ENCODE measurements at regions not wholly inside any gene's neighbourhood (a gene's known extent, or its start where the extent isn't known, plus 50 kb on each side); places are given as distances from the start of the nearest gene placed in this dataset.

DNA sequence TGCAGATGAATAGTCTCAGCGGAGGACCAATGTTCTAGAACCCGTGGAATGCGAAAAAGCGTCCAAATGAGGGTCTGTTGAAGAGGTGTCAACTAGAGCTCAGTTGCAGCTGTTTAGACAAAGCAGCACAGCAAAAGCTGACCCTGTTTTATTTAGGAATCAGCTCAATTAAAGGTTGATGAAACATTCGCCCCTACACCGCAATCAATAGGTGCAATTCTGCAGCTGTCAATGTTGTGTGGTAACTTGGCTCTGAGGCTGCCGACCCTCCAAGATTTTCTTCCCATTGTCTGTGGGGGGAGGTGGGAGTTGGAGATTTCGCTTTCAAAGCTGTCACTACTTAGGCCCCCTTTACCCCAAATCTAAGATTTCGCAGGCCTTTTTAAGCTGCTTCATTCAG lies 330.0 kb downstream of the ETAA1 start (continued):
- TF ChIP-seq, protein P1, sequence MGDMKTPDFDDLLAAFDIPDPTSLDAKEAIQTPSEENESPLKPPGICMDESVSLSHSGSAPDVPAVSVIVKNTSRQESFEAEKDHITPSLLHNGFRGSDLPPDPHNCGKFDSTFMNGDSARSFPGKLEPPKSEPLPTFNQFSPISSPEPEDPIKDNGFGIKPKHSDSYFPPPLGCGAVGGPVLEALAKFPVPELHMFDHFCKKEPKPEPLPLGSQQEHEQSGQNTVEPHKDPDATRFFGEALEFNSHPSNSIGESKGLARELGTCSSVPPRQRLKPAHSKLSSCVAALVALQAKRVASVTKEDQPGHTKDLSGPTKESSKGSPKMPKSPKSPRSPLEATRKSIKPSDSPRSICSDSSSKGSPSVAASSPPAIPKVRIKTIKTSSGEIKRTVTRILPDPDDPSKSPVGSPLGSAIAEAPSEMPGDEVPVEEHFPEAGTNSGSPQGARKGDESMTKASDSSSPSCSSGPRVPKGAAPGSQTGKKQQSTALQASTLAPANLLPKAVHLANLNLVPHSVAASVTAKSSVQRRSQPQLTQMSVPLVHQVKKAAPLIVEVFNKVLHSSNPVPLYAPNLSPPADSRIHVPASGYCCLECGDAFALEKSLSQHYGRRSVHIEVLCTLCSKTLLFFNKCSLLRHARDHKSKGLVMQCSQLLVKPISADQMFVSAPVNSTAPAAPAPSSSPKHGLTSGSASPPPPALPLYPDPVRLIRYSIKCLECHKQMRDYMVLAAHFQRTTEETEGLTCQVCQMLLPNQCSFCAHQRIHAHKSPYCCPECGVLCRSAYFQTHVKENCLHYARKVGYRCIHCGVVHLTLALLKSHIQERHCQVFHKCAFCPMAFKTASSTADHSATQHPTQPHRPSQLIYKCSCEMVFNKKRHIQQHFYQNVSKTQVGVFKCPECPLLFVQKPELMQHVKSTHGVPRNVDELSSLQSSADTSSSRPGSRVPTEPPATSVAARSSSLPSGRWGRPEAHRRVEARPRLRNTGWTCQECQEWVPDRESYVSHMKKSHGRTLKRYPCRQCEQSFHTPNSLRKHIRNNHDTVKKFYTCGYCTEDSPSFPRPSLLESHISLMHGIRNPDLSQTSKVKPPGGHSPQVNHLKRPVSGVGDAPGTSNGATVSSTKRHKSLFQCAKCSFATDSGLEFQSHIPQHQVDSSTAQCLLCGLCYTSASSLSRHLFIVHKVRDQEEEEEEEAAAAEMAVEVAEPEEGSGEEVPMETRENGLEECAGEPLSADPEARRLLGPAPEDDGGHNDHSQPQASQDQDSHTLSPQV (IDR thresholded peaks at IDR 0.05): no peak
- TF ChIP-seq, protein P2, sequence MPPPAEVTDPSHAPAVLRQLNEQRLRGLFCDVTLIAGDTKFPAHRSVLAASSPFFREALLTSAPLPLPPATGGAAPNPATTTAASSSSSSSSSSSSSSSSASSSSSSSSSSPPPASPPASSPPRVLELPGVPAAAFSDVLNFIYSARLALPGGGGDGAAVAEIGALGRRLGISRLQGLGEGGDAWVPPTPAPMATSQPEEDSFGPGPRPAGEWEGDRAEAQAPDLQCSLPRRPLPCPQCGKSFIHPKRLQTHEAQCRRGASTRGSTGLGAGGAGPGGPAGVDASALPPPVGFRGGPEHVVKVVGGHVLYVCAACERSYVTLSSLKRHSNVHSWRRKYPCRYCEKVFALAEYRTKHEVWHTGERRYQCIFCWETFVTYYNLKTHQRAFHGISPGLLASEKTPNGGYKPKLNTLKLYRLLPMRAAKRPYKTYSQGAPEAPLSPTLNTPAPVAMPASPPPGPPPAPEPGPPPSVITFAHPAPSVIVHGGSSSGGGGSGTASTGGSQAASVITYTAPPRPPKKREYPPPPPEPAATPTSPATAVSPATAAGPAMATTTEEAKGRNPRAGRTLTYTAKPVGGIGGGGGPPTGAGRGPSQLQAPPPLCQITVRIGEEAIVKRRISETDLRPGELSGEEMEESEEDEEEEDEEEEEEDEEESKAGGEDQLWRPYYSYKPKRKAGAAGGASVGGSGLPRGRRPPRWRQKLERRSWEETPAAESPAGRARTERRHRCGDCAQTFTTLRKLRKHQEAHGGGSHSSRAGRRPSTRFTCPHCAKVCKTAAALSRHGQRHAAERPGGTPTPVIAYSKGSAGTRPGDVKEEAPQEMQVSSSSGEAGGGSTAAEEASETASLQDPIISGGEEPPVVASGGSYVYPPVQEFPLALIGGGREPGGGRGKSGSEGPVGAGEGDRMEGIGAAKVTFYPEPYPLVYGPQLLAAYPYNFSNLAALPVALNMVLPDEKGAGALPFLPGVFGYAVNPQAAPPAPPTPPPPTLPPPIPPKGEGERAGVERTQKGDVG (CRISPR knock-in tag; IDR thresholded peaks at IDR 0.05): no peak

DNA sequence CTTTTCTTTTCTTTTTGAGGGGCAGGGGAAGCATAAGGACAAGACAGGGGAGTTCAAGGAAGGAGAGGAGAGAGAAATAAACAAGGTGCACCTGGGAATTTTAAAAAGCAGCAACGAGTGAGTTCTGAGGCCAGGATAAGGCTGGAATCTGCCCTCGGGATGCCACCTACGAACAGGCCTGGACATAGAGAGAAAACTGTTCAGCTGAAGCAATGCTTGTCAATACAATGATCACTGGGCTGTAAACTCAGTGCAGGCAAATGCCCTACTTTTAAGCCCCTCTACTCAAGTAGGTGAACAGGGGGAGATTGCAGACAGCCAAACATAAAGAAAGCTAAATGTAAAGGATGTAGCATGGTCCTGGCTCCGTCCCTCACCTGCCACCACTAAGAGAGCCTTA lies 330.5 kb downstream of the ETAA1 start:
- FAIRE-seq: no peak
- 2% methylated on average over 4 of the region's 4 CpGs for WGBS (ENCODE audit: insufficient coverage, insufficient replicate concordance, low lambda C conversion rate, missing lambda C conversion rate)

More for the DNA sequence above, 330.5 kb downstream of the ETAA1 start:
- H3K27me3 ChIP-seq (replicated peaks in 1 of 2; ENCODE audit: control insufficient read depth in 2 of 2, insufficient read depth in 2 of 2, low read length in 1 of 2): 0 out of 4 replicates have a peak, but pooled peaks cover 0 to 2% of the 10 kb centered on the region in 2 experiments
- in situ Hi-C loops (cut with MboI): no loop called here
- H3K9me3 ChIP-seq (replicated peaks; ENCODE audit: control insufficient read depth, insufficient read depth, low read length): no peaks in the 10 kb centered on the region
- no peak overlapping the region for H2AFZ ChIP-seq (ENCODE audit: control insufficient read depth, low read depth, low read length)
- no peaks in the 10 kb centered on the region for H3K4me1 ChIP-seq (ENCODE audit: control insufficient read depth, insufficient read depth, low read length)
- ChIA-PET RAD21 (ENCODE audit: unreplicated experiment) (no interaction called here), POLR2A (no interaction called here), CTCF (no interaction called here), SMC1A (ENCODE audit: uncharacterized antibody, unreplicated experiment) (interaction anchor here (1.0 kb wide), 1 partner anchor 304 kb away, joined by 4 read pairs; no protein-coding TSS in a partner anchor)
- H3K79me2 ChIP-seq (ENCODE audit: control insufficient read depth, insufficient read depth, low read length): no peaks in the 10 kb centered on the region
- no peak overlapping the region for H3K9ac ChIP-seq (ENCODE audit: control insufficient read depth, insufficient read depth, low read length)
- DNase-seq (ENCODE audit: low read depth, low spot score) (no peak), ATAC-seq (no peak)
- TF ChIP-seq JUNB (IDR thresholded peaks at IDR 0.05) (no peak), SMARCA5 (IDR thresholded peaks at IDR 0.05) (no peak), SMAD5 (IDR thresholded peaks at IDR 0.05; ENCODE audit: low read depth) (no peak)
- BruUV-seq (replicated peaks): no TSS peak
- intact Hi-C loops (cut with micrococcal nuclease; ENCODE audit: unreplicated experiment): no loop called here
- no peak overlapping the region for H3K27ac ChIP-seq (ENCODE audit: control insufficient read depth, insufficient read depth)
- no peak overlapping the region for H3K4me3 ChIP-seq
- no peak overlapping the region for H3K4me2 ChIP-seq (ENCODE audit: control insufficient read depth, insufficient read depth)
- no peaks in the 10 kb centered on the region for H4K20me1 ChIP-seq (ENCODE audit: control insufficient read depth, insufficient read depth)
- H3K36me3 ChIP-seq (ENCODE audit: control insufficient read depth in 2 of 2, insufficient read depth in 2 of 2, low read length in 1 of 2): no peaks in the 10 kb centered on the region

All from GM12878 (cell line).